SK-N-SH treated with all-trans-retinoic acid at 6 μM for 48 hours (cell line): ENCODE measurements at regions not wholly inside any gene's neighbourhood (a gene's known extent, or its start where the extent isn't known, plus 50 kb on each side); places are given as distances from the start of the nearest gene placed in this dataset.

Source experiments
- PATZ1 ChIP-seq: fragments of 250-450 bp; sonication (Bioruptor Pico); IDR thresholded peaks from 2 replicates; pipeline ENCODE4 v1.8.0; 2020; ENCODE audit warnings: mild to moderate bottlenecking, moderate library complexity, borderline replicate concordance
- PPARA ChIP-seq: fragments of 250-450 bp; sonication (Bioruptor Pico); IDR thresholded peaks from 2 replicates; pipeline ENCODE4 v1.5.0; 2020; ENCODE audit warnings: mild to moderate bottlenecking, borderline replicate concordance
- ZNF8 ChIP-seq: fragments of 450-650 bp; formaldehyde crosslinking; IDR thresholded peaks from 2 replicates; pipeline ENCODE4 v1.5.0; 2020; ENCODE audit warnings: mild to moderate bottlenecking, moderate library complexity

- no peak for TF ChIP-seq PATZ1 (CRISPR knock-in tag)
- no peak for TF ChIP-seq ZNF8
- no peak for TF ChIP-seq PPARA
These were observed 623.8 kb downstream of the HTR1B start for GRCh38 chr6:76839505-76839904.
